ENCODE measurements at regions not wholly inside any gene's neighbourhood (a gene's known extent, or its start where the extent isn't known, plus 50 kb on each side); places are given as distances from the start of the nearest gene placed in this dataset.

- no peaks in the 10 kb centered on the region; the same call in 1 of the 2 replicates for H3K27me3 ChIP-seq (replicated peaks; ENCODE audit: control insufficient read depth, insufficient read depth, low read length)
- no peak overlapping the region for H3K4me3 ChIP-seq (replicated peaks; ENCODE audit: low read depth, low read length)
- H3K36me3 ChIP-seq (ENCODE audit: control insufficient read depth, insufficient read depth, low read length) = no peaks in the 10 kb centered on the region
- DNase-seq (ENCODE audit: extremely low read depth, insufficient read length) = no peak
- TF ChIP-seq CTCF (IDR thresholded peaks at IDR 0.05; ENCODE audit: insufficient read depth, low read length, poor library complexity, severe bottlenecking) = no peak
These were observed 173.3 kb downstream of the MELK start for GRCh38 chr9:36745977-36746376.

GRCh38 chr9:36746415-36746814 lies 173.7 kb downstream of the MELK start:
- H3K36me3 ChIP-seq (ENCODE audit: control insufficient read depth, insufficient read depth, low read length) = no peaks in the 10 kb centered on the region
- H3K4me3 ChIP-seq (replicated peaks; ENCODE audit: low read depth, low read length) = no peak overlapping the region
- no peak for DNase-seq (ENCODE audit: extremely low read depth, insufficient read length)
- no peak for TF ChIP-seq CTCF (IDR thresholded peaks at IDR 0.05; ENCODE audit: insufficient read depth, low read length, poor library complexity, severe bottlenecking)
- H3K27me3 ChIP-seq (replicated peaks; ENCODE audit: control insufficient read depth, insufficient read depth, low read length) = no peaks in the 10 kb centered on the region; the same call in 1 of the 2 replicates

- no peak for TF ChIP-seq CTCF (IDR thresholded peaks at IDR 0.05; ENCODE audit: insufficient read depth, low read length, poor library complexity, severe bottlenecking)
- DNase-seq (ENCODE audit: extremely low read depth, insufficient read length) = no peak
- Histone ChIP-seq H3K4me3 (replicated peaks; ENCODE audit: low read depth, low read length) (no peak overlapping the region), H3K36me3 (ENCODE audit: control insufficient read depth, insufficient read depth, low read length) (no peaks in the 10 kb centered on the region), H3K27me3 (replicated peaks; ENCODE audit: control insufficient read depth, insufficient read depth, low read length) (peaks cover 1% of the 10 kb centered on the region)
These were observed 175.7 kb downstream of the MELK start for GRCh38 chr9:36748322-36748899.

- DNase-seq (ENCODE audit: extremely low read depth, insufficient read length) = no peak
- no peaks in the 10 kb centered on the region for H3K36me3 ChIP-seq (ENCODE audit: control insufficient read depth, insufficient read depth, low read length)
- TF ChIP-seq CTCF (IDR thresholded peaks at IDR 0.05; ENCODE audit: insufficient read depth, low read length, poor library complexity, severe bottlenecking) = no peak
- no peak overlapping the region for H3K4me3 ChIP-seq (replicated peaks; ENCODE audit: low read depth, low read length)
- peaks cover 1% of the 10 kb centered on the region for H3K27me3 ChIP-seq (replicated peaks; ENCODE audit: control insufficient read depth, insufficient read depth, low read length)
These were observed 176.8 kb downstream of the MELK start for GRCh38 chr9:36749461-36749860.

- Histone ChIP-seq H3K4me3 (replicated peaks; ENCODE audit: low read depth, low read length) (no peak overlapping the region), H3K27me3 (replicated peaks; ENCODE audit: control insufficient read depth, insufficient read depth, low read length) (peaks cover 1% of the 10 kb centered on the region), H3K36me3 (ENCODE audit: control insufficient read depth, insufficient read depth, low read length) (no peaks in the 10 kb centered on the region)
- DNase-seq (ENCODE audit: extremely low read depth, insufficient read length) = no peak
- TF ChIP-seq CTCF (IDR thresholded peaks at IDR 0.05; ENCODE audit: insufficient read depth, low read length, poor library complexity, severe bottlenecking) = no peak
These were observed 177.9 kb downstream of the MELK start for GRCh38 chr9:36750630-36751029.

GRCh38 chr9:36755019-36755418 lies 182.3 kb downstream of the MELK start:
- no peak for DNase-seq (ENCODE audit: extremely low read depth, insufficient read length)
- H3K27me3 ChIP-seq (replicated peaks; ENCODE audit: control insufficient read depth, insufficient read depth, low read length) = peaks cover 1% of the 10 kb centered on the region
- TF ChIP-seq CTCF (IDR thresholded peaks at IDR 0.05; ENCODE audit: insufficient read depth, low read length, poor library complexity, severe bottlenecking) = no peak
- no peak overlapping the region for H3K4me3 ChIP-seq (replicated peaks; ENCODE audit: low read depth, low read length)
- H3K36me3 ChIP-seq (ENCODE audit: control insufficient read depth, insufficient read depth, low read length) = no peaks in the 10 kb centered on the region

All from GM06990 (cell line).